ENCODE measurements at regions not wholly inside any gene's neighbourhood (a gene's known extent, or its start where the extent isn't known, plus 50 kb on each side); places are given as distances from the start of the nearest gene placed in this dataset.

GRCh38 chr3:120536642-120537041, 59.5 kb upstream of the NDUFB4 start:
- TF ChIP-seq CTCF (IDR thresholded peaks at IDR 0.05) = no peak
- no peak for TF ChIP-seq EP300 (IDR thresholded peaks at IDR 0.05; ENCODE audit: low read depth)
- no peak for TF ChIP-seq POLR2A (IDR thresholded peaks at IDR 0.05)
- TF ChIP-seq POLR2AphosphoS5 (IDR thresholded peaks at IDR 0.05) = no peak

All from transverse colon (tissue), 4 donors.